Activated T-cell treated with anti-CD3 and anti-CD28 coated beads, Interleukin-2, amount 50 U/mL, for 24 hours (primary cell): ENCODE measurements at regions not wholly inside any gene's neighbourhood (a gene's known extent, or its start where the extent isn't known, plus 50 kb on each side); places are given as distances from the start of the nearest gene placed in this dataset.

Experiments
- DNase-seq: peaks from one replicate; pipeline ENCODE4 v3.0.0-alpha.2; 2020
- H3K27ac Mint-ChIP-seq: 2 replicates; pipeline ENCODE4 v1.8.0; 2020; ENCODE audit warnings: mild to moderate bottlenecking, mixed read lengths
- H3K27me3 Mint-ChIP-seq: 2 replicates; pipeline ENCODE4 v1.8.0; 2020; ENCODE audit warnings: mixed read lengths
- H3K36me3 Mint-ChIP-seq: 2 replicates; pipeline ENCODE4 v1.8.0; 2020; ENCODE audit warnings: low read depth, mixed read lengths
- H3K4me1 Mint-ChIP-seq: 2 replicates; pipeline ENCODE4 v1.8.0; 2020; ENCODE audit warnings: low read depth, mixed read lengths
- H3K4me3 Mint-ChIP-seq: 2 replicates; pipeline ENCODE4 v1.8.0; 2020; ENCODE audit warnings: mild to moderate bottlenecking, moderate library complexity, mixed read lengths
- H3K9me3 Mint-ChIP-seq: 2 replicates; pipeline ENCODE4 v1.8.0; 2020; ENCODE audit warnings: mixed read lengths

DNA sequence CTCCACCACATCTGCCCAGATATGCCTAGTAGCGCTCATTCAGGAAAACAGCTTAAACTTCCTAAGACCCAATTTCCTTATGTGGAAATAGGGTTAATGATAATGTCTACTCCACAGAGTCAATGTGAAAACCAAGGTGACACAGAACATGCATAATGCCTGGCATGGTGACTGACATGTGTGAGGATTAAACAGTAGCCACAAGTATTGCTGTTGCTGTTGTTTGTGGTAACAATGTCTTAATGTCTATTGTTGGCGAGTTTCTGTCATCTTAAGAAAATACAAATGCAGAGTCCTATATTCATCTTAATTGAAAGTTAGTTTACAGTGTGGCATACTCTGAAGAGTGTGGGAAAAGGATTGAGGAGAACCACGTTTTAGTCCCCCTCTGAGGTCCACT, 75.6 kb upstream of the NGF start:
- peaks cover 13% of the 10 kb centered on the region for H3K4me1 Mint-ChIP-seq
- H3K27me3 Mint-ChIP-seq, result peaks cover 45% of the 10 kb centered on the region
- no peak overlapping the region for H3K4me3 Mint-ChIP-seq
- no peaks in the 10 kb centered on the region for H3K36me3 Mint-ChIP-seq
- H3K9me3 Mint-ChIP-seq, result peaks cover 8% of the 10 kb centered on the region
- no peak overlapping the region for H3K27ac Mint-ChIP-seq
- no peak for DNase-seq

GRCh38 chr1:115413208-115413607, 75.2 kb upstream of the NGF start:
- H3K27me3 Mint-ChIP-seq, result peaks cover 49% of the 10 kb centered on the region
- peaks cover 8% of the 10 kb centered on the region for H3K9me3 Mint-ChIP-seq
- no peak for DNase-seq
- H3K4me3 Mint-ChIP-seq, result no peak overlapping the region
- H3K27ac Mint-ChIP-seq, result no peak overlapping the region
- H3K36me3 Mint-ChIP-seq, result no peaks in the 10 kb centered on the region
- H3K4me1 Mint-ChIP-seq, result peaks cover 13% of the 10 kb centered on the region

DNA sequence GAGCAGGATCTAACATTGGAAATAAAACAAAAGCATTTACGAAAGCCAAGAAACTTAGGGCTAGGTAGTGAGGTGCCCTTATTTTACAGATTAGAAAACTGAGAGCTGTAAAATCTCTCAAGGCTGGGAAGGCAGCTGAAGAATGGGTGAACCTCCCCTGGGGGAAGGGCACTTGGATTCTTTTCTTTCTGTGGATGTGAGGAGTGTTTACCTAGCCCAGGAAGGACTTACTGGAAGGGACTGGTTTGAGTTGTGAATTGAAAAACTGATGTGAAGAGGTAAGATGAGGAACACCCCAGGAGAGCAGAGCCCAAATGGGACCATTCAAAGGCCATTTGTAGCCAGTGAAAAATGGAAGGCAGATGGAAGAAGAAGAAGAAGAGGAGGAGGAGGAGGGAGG, 74.7 kb upstream of the NGF start:
- Mint-ChIP-seq H3K27ac (no peak overlapping the region), H3K36me3 (no peaks in the 10 kb centered on the region), H3K4me1 (peaks cover 13% of the 10 kb centered on the region), H3K27me3 (peaks cover 54% of the 10 kb centered on the region), H3K9me3 (peaks cover 8% of the 10 kb centered on the region), H3K4me3 (no peak overlapping the region)
- DNase-seq, result no peak

DNA sequence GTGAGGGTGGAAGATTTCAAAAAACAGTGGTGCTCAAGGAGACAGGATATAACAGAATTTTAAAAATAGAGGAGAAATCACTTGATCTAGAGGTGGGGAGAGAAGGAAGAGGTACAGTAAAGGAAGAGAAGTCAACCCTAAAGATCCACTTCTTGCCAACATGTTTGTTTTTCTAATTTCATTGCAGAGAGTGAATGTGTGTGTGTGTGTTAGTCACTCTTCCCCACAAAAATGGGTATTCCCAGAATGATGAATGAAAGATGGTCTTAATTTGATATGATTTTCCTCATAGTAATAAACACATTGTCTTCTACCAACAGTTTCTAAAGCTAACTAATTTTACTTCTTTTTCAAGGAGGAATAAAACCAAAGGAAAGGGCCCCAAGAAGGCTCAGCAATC, 74.2 kb upstream of the NGF start:
- Mint-ChIP-seq H3K9me3 (peaks cover 8% of the 10 kb centered on the region), H3K4me1 (peaks cover 13% of the 10 kb centered on the region), H3K4me3 (no peak overlapping the region), H3K27me3 (peaks cover 58% of the 10 kb centered on the region), H3K27ac (no peak overlapping the region), H3K36me3 (no peaks in the 10 kb centered on the region)
- DNase-seq, result no peak

GRCh38 chr1:115411371-115412063, 73.5 kb upstream of the NGF start:
- Mint-ChIP-seq H3K36me3 (no peaks in the 10 kb centered on the region), H3K4me1 (peaks cover 13% of the 10 kb centered on the region), H3K9me3 (peaks cover 4% of the 10 kb centered on the region), H3K27me3 (peaks cover 52% of the 10 kb centered on the region), H3K27ac (peak overlapping the region; percentile 11), H3K4me3 (no peak overlapping the region)
- no peak for DNase-seq

GRCh38 chr1:115409094-115410015, 71.3 kb upstream of the NGF start:
- no peak for DNase-seq
- Mint-ChIP-seq H3K27ac (no peak overlapping the region), H3K4me3 (no peak overlapping the region), H3K36me3 (no peaks in the 10 kb centered on the region), H3K9me3 (peaks cover 6% of the 10 kb centered on the region), H3K27me3 (peaks cover 45% of the 10 kb centered on the region), H3K4me1 (peaks cover 13% of the 10 kb centered on the region)

DNA sequence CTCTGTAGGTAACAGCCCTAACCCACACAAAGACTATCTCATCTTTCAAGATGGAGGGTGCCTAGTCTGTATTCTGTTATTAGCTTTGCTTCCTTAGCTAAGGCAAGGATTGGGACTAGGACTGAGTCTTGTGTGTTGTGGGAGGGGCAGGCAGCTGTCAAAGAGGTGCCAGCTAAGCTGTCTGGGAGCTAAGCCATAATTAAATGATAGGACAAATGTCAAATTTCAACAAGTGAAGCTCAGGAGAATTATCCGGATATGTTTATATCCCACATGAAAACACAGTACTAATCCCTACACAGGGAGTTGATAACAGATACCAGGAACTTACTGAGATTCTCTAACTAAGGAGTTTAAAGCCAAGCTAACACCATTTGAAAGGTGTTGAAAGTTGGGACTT, 70.5 kb upstream of the NGF start:
- H3K9me3 Mint-ChIP-seq, result peaks cover 6% of the 10 kb centered on the region
- DNase-seq, result no peak
- peaks cover 13% of the 10 kb centered on the region for H3K4me1 Mint-ChIP-seq
- no peak overlapping the region for H3K27ac Mint-ChIP-seq
- no peaks in the 10 kb centered on the region for H3K36me3 Mint-ChIP-seq
- peaks cover 41% of the 10 kb centered on the region for H3K27me3 Mint-ChIP-seq
- no peak overlapping the region for H3K4me3 Mint-ChIP-seq

- Mint-ChIP-seq H3K27ac (no peak overlapping the region), H3K27me3 (peaks cover 26% of the 10 kb centered on the region), H3K9me3 (peaks cover 2% of the 10 kb centered on the region), H3K4me3 (no peak overlapping the region), H3K36me3 (no peaks in the 10 kb centered on the region), H3K4me1 (no peaks in the 10 kb centered on the region)
- no peak for DNase-seq
These were observed 66.9 kb upstream of the NGF start for GRCh38 chr1:115404911-115405310.

DNA sequence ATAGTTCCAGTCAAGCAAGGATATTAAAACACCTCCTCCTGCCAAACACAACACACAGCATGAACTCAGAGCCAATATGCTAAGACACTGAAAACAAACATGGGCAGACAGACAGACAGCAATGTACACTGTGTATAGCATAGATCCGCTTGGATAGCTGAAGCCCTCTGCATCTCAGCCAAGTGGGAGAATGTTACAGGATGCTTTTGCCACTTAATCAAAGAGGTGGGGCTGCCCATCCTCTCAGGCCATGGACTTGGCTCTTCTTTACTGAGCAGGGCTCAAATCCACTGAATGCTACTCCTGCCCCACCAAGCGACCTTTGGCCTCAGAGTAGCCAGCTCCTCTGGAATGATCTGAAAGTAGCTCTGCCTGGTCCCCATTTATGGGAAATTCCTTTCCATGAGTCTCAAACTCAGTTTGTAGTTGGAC, 64.7 kb upstream of the NGF start:
- H3K27ac Mint-ChIP-seq, result no peak overlapping the region
- H3K4me3 Mint-ChIP-seq, result no peak overlapping the region
- no peaks in the 10 kb centered on the region for H3K36me3 Mint-ChIP-seq
- no peak for DNase-seq
- no peaks in the 10 kb centered on the region for H3K4me1 Mint-ChIP-seq
- H3K9me3 Mint-ChIP-seq, result peaks cover 2% of the 10 kb centered on the region
- peaks cover 11% of the 10 kb centered on the region for H3K27me3 Mint-ChIP-seq

GRCh38 chr1:115401676-115402075, 63.6 kb upstream of the NGF start:
- Mint-ChIP-seq H3K9me3 (peaks cover 2% of the 10 kb centered on the region), H3K4me1 (no peaks in the 10 kb centered on the region), H3K4me3 (no peak overlapping the region), H3K27me3 (peaks cover 6% of the 10 kb centered on the region), H3K36me3 (no peaks in the 10 kb centered on the region), H3K27ac (no peak overlapping the region)
- no peak for DNase-seq

- Mint-ChIP-seq H3K27ac (no peak overlapping the region), H3K4me3 (no peak overlapping the region), H3K9me3 (no peaks in the 10 kb centered on the region), H3K36me3 (no peaks in the 10 kb centered on the region), H3K4me1 (no peaks in the 10 kb centered on the region), H3K27me3 (peaks cover 8% of the 10 kb centered on the region)
- DNase-seq, result no peak
These were observed 62.8 kb upstream of the NGF start for GRCh38 chr1:115400891-115401290.

- Mint-ChIP-seq H3K36me3 (no peaks in the 10 kb centered on the region), H3K4me1 (no peaks in the 10 kb centered on the region), H3K9me3 (no peaks in the 10 kb centered on the region), H3K4me3 (no peak overlapping the region), H3K27me3 (peaks cover 9% of the 10 kb centered on the region), H3K27ac (no peak overlapping the region)
- no peak for DNase-seq
These were observed 62.4 kb upstream of the NGF start for GRCh38 chr1:115400426-115400825.

DNA sequence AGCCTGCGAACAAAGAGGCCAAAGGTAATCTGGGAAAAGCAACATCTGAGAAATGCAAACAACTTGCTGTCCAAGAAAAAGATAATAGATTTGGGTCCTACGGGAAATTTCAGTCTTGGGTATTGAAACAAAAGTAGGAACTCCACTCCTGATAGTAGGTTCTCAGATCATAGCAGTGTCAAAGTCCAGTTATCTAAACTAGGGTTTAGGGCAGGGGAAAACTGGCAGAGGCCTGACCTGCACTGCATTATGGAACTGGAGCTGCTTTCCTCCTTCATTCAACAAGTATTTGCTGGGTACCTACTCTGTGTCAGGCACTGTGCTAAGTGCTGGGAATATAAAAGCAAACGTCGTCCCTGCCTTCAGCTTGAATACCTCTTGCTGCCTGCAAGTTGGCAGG, 60.7 kb upstream of the NGF start:
- DNase-seq, result no peak
- no peaks in the 10 kb centered on the region for H3K36me3 Mint-ChIP-seq
- H3K27ac Mint-ChIP-seq, result no peak overlapping the region
- no peak overlapping the region for H3K4me3 Mint-ChIP-seq
- H3K27me3 Mint-ChIP-seq, result peaks cover 6% of the 10 kb centered on the region
- H3K4me1 Mint-ChIP-seq, result no peaks in the 10 kb centered on the region
- no peaks in the 10 kb centered on the region for H3K9me3 Mint-ChIP-seq
